ACC112 (cell line): ENCODE measurements at regions not wholly inside any gene's neighbourhood (a gene's known extent, or its start where the extent isn't known, plus 50 kb on each side); places are given as distances from the start of the nearest gene placed in this dataset.

Experiments used
- H2AFZ ChIP-seq: fragments of 200-600 bp; sonication (generic); one replicate; pipeline ENCODE4 v1.6.0; 2017; ENCODE audit warnings: antibody characterized with exemption, low read length; ENCODE audit not compliant: unreplicated experiment
- H3K27ac ChIP-seq: fragments of 200-600 bp; sonication (generic); 2 replicates; pipeline ENCODE4 v1.5.1; 2014; ENCODE audit warnings: low read depth, mild to moderate bottlenecking, antibody characterized with exemption, low read length, moderate library complexity
- H3K27me3 ChIP-seq: fragments of 200-600 bp; sonication (generic); 2 replicates; pipeline ENCODE4 v1.6.1; 2014; ENCODE audit warnings: mild to moderate bottlenecking, antibody characterized with exemption, low read length, moderate library complexity, mixed read lengths; ENCODE audit not compliant: insufficient read depth
- H3K36me3 ChIP-seq: fragments of 200-600 bp; sonication (generic); 2 replicates; pipeline ENCODE4 v1.6.1; 2016; ENCODE audit warnings: mild to moderate bottlenecking, antibody characterized with exemption, low read length, moderate library complexity, mixed read lengths; ENCODE audit not compliant: insufficient read depth
- H3K4me1 ChIP-seq: fragments of 200-600 bp; sonication (generic); one replicate; pipeline ENCODE4 v1.6.1; 2016; ENCODE audit warnings: low read length, mixed read lengths; ENCODE audit not compliant: insufficient read depth, unreplicated experiment, control insufficient read depth
- H3K4me3 ChIP-seq: fragments of 200-600 bp; sonication (generic); 2 replicates; pipeline ENCODE4 v1.5.1; 2014; ENCODE audit warnings: mild to moderate bottlenecking, low read depth, low read length
- H3K79me2 ChIP-seq: fragments of 200-600 bp; sonication (generic); one replicate; pipeline ENCODE4 v1.6.0; 2016; ENCODE audit warnings: low read length; ENCODE audit not compliant: control insufficient read depth, unreplicated experiment, insufficient read depth

GRCh38 chr18:65260030-65260429 lies 490.8 kb upstream of the CDH7 start:
- Histone ChIP-seq H3K36me3 (no peaks in the 10 kb centered on the region), H2AFZ (no peak overlapping the region), H3K79me2 (no peaks in the 10 kb centered on the region), H3K4me1 (no peaks in the 10 kb centered on the region), H3K4me3 (no peak overlapping the region), H3K27me3 (no peaks in the 10 kb centered on the region), H3K27ac (no peak overlapping the region)

- no peak overlapping the region for H3K4me3 ChIP-seq
- H3K27me3 ChIP-seq, result no peaks in the 10 kb centered on the region
- no peaks in the 10 kb centered on the region for H3K4me1 ChIP-seq
- no peaks in the 10 kb centered on the region for H3K36me3 ChIP-seq
- no peak overlapping the region for H2AFZ ChIP-seq
- H3K79me2 ChIP-seq, result no peaks in the 10 kb centered on the region
- no peak overlapping the region for H3K27ac ChIP-seq
Observed at GRCh38 chr18:65259403-65259802, 491.4 kb upstream of the CDH7 start.

- Histone ChIP-seq H3K27me3 (no peaks in the 10 kb centered on the region), H3K4me1 (no peaks in the 10 kb centered on the region), H3K27ac (no peak overlapping the region), H3K36me3 (no peaks in the 10 kb centered on the region), H3K4me3 (no peak overlapping the region), H3K79me2 (no peaks in the 10 kb centered on the region), H2AFZ (no peak overlapping the region)
Observed at GRCh38 chr18:65257149-65257548, 493.7 kb upstream of the CDH7 start.

GRCh38 chr18:65255417-65255816 lies 495.4 kb upstream of the CDH7 start:
- Histone ChIP-seq H2AFZ (no peak overlapping the region), H3K27ac (no peak overlapping the region), H3K27me3 (no peaks in the 10 kb centered on the region), H3K79me2 (no peaks in the 10 kb centered on the region), H3K4me3 (no peak overlapping the region), H3K36me3 (no peaks in the 10 kb centered on the region), H3K4me1 (no peaks in the 10 kb centered on the region)

- Histone ChIP-seq H3K4me1 (no peaks in the 10 kb centered on the region), H3K36me3 (no peaks in the 10 kb centered on the region), H3K27ac (no peak overlapping the region), H3K27me3 (no peaks in the 10 kb centered on the region), H3K79me2 (no peaks in the 10 kb centered on the region), H2AFZ (no peak overlapping the region), H3K4me3 (no peak overlapping the region)
Observed at GRCh38 chr18:65239787-65240186, 511.0 kb upstream of the CDH7 start.

- Histone ChIP-seq H3K4me1 (no peaks in the 10 kb centered on the region), H3K79me2 (no peaks in the 10 kb centered on the region), H3K36me3 (no peaks in the 10 kb centered on the region), H3K4me3 (no peak overlapping the region), H3K27ac (no peak overlapping the region), H2AFZ (no peak overlapping the region), H3K27me3 (no peaks in the 10 kb centered on the region)
Observed at GRCh38 chr18:65235966-65236624, 514.7 kb upstream of the CDH7 start.

- H3K4me1 ChIP-seq, result no peaks in the 10 kb centered on the region
- H3K36me3 ChIP-seq, result no peaks in the 10 kb centered on the region
- no peak overlapping the region for H3K4me3 ChIP-seq
- no peak overlapping the region for H2AFZ ChIP-seq
- H3K27me3 ChIP-seq, result no peaks in the 10 kb centered on the region
- no peak overlapping the region for H3K27ac ChIP-seq
- no peaks in the 10 kb centered on the region for H3K79me2 ChIP-seq
Observed at GRCh38 chr18:65230311-65230710, 520.5 kb upstream of the CDH7 start.

- Histone ChIP-seq H2AFZ (no peak overlapping the region), H3K27ac (no peak overlapping the region), H3K4me3 (no peak overlapping the region), H3K79me2 (no peaks in the 10 kb centered on the region), H3K27me3 (no peaks in the 10 kb centered on the region), H3K36me3 (no peaks in the 10 kb centered on the region), H3K4me1 (no peaks in the 10 kb centered on the region)
Observed at GRCh38 chr18:65227970-65228369, 522.8 kb upstream of the CDH7 start.

GRCh38 chr18:65221736-65222135 lies 529.1 kb upstream of the CDH7 start:
- Histone ChIP-seq H3K36me3 (no peaks in the 10 kb centered on the region), H3K79me2 (no peaks in the 10 kb centered on the region), H3K4me1 (no peaks in the 10 kb centered on the region), H3K27me3 (no peaks in the 10 kb centered on the region), H3K27ac (no peak overlapping the region), H3K4me3 (no peak overlapping the region), H2AFZ (no peak overlapping the region)

- H3K27ac ChIP-seq, result no peak overlapping the region
Observed at GRCh38 chr18:65221115-65221514, 529.7 kb upstream of the CDH7 start.

GRCh38 chr18:65215865-65216466 lies 534.8 kb upstream of the CDH7 start:
- H3K4me1 ChIP-seq, result no peaks in the 10 kb centered on the region
- no peak overlapping the region for H2AFZ ChIP-seq
- H3K36me3 ChIP-seq, result no peaks in the 10 kb centered on the region
- no peak overlapping the region for H3K4me3 ChIP-seq
- H3K27ac ChIP-seq, result no peak overlapping the region
- no peaks in the 10 kb centered on the region for H3K27me3 ChIP-seq
- no peaks in the 10 kb centered on the region for H3K79me2 ChIP-seq

More at GRCh38 chr18:65221115-65221514, 529.7 kb upstream of the CDH7 start:
- H2AFZ ChIP-seq, result no peak overlapping the region
- no peaks in the 10 kb centered on the region for H3K4me1 ChIP-seq
- H3K36me3 ChIP-seq, result no peaks in the 10 kb centered on the region
- H3K27me3 ChIP-seq, result no peaks in the 10 kb centered on the region
- H3K79me2 ChIP-seq, result no peaks in the 10 kb centered on the region
- no peak overlapping the region for H3K4me3 ChIP-seq
